Caki2 (cell line): ENCODE measurements at regions not wholly inside any gene's neighbourhood (a gene's known extent, or its start where the extent isn't known, plus 50 kb on each side); places are given as distances from the start of the nearest gene placed in this dataset.
A peak's percentile ranks its signal among the peaks of the same experiment; 100 is the strongest.
"Not testable (repeated sequence)": the region's sequence is repeated elsewhere in the genome, so short reads cannot be mapped to it uniquely, and the experiment has no call there.

ENCODE experiments used
- DNase-seq: peaks from one replicate; pipeline ENCODE4 v3.0.0-alpha.2; 2015; ENCODE audit warnings: low read depth
- in situ Hi-C: cut with HindIII; loops from 2 replicates; pipeline ENCODE4 v1.10.0; 2016; ENCODE audit warnings: low sequenced_read_pairs, low pct_unique_long_range_greater_than_20kb, mixed read lengths

DNA sequence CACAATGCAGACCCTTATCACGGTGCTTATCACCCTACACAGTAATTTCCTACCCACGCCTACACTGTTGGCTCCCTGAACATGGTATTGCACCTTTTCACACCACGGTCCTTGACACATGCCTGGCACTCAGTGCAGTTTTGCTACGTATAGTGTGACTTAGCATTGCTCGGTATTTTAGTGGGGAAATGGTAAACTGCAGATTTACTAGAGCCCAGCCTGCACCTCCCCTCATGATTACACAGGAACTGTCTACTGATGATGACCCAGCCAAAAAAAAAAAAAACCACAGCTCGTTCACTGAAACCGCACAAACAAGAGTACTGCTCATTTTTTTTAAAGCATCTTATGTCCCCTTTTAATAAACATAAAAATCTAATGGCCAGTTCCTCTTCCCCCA lies 124.2 kb upstream of the ZNF746 start:
- peak; percentile 44 for DNase-seq
- in situ Hi-C loops: no loop called here

DNA sequence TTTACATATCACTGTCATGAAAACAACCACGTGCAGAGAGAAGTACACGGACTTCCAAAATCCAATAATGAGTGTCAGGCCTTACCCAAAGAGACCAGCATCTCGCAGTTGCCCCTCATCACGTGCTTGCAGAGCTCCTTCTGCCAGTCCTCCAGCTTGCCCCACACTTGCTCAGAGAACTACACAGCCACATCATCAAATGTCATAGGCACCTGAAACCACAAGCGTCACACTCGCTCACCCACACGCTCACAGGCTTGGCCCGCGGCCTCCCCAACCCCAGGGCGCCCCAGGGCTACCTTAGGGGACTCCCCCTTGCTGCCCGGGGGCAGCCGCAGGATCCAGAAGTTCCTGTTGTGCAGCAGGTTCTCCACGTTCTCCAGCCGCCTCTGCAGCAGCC lies 123.4 kb upstream of the ZNF746 start:
- in situ Hi-C loops: no loop called here
- DNase-seq: no peak

DNA sequence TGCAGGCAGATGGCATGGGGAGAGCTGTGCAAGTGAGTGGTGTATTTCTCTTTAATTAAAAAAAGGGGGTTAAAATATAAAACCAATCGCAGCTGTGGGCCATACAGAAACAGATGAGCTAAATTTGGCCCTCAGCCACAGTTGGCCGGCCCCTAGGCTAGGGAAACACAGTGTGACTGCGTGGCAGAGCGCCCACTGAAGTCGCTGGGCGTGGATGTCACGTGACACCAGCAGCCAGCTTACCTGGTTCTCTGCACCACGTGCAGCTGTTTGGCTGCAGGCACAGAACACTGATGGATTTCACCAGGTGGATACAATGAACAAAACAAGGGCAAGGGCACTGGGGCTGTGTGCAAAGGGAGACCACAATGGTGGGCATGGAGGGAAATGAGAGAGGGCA lies 119.3 kb upstream of the ZNF746 start:
- DNase-seq: no peak
- in situ Hi-C loops: no loop called here

DNA sequence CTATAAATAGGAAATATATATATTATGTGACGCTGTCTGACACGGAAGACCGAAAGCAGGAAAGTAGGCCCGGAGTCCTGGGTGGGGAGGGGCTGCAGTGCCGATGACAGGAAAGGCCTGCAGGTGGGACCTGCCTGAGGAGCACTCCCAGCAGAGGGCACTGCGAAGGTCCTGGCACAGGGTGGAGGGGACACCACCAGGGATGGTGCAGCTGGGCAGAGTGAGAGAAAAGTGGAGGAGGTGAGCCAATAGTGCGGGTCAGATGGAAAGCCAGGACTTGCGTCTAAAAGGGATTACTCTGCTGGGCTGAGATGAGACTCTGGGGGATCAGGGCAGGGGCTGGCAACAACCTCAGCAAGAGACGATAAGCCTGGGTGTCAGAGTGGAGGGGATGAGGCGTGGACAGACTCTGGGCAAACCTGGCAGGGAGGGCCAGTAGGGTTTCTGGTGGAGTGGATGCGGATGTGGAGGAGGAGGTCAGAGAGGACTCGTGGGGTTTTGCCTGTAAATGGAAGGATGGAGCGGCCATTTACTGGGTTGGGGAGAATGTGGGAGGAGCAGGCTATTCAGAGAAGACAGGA lies 118.2 kb upstream of the ZNF746 start:
- in situ Hi-C loops: no loop called here

DNA sequence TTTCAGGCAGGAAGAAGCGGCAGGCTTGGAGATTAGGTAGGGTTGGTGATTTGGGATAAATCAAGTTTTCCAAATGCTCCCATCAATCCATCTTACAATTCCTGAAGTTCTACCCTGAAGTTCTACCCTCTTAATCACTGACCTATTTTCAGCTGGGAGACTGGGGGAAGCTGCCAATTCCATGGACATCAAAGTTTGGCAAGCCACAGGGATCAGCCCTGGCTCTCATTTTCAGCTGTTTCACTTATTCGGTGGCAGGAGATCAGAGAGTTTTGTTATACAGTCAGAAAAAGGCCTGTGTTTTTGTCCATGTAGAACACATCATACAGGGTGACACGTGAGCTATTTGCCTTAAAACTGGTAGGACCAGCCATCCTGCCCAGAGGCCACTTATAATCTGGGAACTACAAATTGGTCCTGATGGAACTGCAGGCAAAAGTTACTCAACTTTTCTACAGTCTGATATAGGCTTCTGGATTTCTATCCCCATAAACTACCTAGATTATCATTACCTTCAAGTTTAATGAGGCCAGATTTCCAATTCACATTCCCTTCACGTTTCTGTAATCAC lies 112.9 kb upstream of the ZNF746 start:
- in situ Hi-C loops: no loop called here
- DNase-seq: no peak

More for the DNA sequence above, 118.2 kb upstream of the ZNF746 start:
- DNase-seq: no peak

DNA sequence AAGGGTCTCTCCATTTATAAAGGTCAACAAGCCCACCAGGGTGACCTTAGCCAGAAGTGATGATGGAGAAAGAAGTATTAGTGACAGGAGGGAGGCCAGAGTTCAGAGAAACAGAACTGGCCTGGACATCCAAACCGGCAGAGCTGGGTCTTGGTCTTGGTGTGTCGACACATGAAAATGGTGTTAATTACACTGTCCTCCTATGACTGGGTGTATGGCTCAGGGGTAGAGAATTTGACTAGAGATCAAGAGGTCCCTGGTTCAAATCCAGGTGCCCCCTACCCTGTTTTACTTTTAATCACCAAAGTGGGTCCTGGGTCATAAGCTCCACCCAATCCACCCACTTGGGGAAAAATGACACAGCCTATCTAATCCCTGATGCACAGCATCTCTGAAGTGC lies 110.6 kb upstream of the ZNF746 start:
- no peak for DNase-seq
- in situ Hi-C loops: no loop called here

DNA sequence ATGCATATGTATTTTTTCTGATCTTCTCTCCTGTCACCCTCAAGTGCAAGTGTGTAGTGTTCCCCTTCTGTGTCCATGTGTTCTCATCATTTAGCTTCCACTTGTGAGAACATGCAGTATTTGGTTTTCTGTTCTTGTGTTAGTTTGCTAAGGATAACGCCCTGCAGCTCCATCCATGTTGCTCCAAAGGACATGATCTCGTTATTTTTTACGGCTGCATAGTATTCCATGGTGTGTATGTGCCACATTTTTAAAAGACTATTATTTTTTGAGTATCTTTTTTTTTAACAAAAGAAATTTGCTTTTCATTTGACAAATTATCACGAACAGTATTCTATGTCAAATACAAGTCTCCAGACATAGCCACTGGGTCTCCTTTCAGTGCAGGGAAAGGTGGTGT lies 110.1 kb upstream of the ZNF746 start:
- in situ Hi-C loops: no loop called here
- no peak for DNase-seq

DNA sequence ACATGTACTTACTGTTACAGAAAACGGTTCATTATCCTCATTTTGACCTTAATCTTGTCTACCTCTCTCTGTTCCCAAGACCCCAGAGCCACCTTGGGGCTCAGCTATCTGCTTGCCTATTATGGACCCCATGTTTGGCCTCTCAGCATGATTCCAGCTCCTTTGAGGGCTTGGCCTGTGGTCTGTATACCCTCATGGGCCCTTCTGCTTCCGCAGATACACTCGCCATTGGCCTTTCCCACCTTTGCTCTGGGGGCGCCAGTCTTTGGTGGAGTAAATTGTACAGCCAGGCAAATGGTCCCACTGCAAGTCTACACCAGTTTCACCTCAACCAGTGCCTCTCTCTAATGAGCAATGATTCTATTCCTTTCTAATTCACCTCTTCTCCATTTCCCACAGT lies 109.2 kb upstream of the ZNF746 start:
- in situ Hi-C loops: no loop called here
- no peak for DNase-seq

DNA sequence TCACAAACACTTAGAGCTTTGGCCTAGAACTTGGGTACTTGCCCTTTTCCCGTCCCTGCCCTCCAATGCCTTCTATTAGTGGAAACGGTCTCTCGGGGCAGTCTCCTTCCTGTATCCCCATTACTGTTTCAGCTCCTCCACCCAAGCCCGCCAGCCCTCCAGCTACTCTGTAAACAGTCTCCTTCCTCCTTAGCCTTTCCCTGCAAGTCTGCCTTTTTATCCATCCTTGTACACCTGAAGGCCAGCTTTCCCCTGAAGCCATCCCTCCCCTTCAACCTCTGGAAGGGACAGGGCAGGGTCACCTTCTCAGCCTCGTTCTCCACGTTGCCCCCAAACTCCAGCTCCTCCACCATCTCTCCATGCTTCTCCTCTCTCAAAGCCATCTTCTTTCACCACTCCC lies 108.1 kb upstream of the ZNF746 start:
- in situ Hi-C loops: no loop called here

DNA sequence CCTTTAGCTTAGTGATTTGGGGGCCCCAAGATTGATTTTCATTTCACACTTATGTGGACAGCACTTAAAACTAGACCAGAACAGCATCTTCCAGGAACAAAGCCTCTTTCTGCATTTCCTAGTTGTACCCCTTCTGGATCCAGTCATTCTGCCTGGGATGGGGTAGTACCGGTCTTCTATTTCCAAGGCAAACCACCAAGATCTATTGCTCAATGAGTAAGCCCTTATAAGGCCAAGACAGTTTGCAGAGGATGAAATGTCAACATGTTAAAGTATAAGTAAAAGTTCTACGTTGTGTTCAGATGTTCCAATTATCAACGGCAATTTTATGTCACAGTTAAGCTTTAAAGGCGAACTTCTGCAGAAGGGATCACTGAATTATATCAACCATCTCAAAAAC lies 106.9 kb upstream of the ZNF746 start:
- DNase-seq: no peak
- in situ Hi-C loops: no loop called here

More for the DNA sequence above, 108.1 kb upstream of the ZNF746 start:
- DNase-seq: no peak

DNA sequence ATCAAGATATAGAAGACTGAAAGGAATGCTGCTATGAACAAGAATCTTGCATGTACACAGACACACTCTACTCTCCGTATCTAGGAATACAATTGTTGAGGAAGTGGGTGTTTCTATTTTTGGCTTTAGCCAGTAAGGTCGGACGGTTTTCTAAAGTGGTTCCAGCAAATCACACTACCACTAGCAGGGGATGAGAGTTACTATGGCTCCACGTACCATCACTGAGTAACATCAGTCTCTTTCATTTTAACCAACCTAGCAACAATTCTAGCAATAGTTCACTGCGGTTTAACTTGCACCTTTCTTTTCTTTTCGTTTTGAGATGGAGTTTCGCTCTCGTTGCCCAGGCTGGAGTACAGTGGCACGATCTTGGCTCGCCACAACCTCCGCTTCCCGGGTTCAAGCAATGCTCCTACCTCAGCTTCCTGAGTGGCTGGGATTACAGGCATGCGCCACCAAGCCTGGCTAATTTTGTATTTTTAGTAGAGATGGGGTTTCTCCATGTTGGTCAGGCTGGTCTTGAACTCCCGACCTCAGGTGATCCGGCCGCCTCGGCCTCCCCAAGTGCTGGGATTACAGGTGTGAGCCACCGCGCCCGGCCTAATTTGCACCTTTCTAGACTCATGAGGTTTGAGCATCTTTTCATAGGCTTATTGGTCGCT lies 103.2 kb upstream of the ZNF746 start:
- DNase-seq, in situ Hi-C loops: not testable (repeated sequence)

DNA sequence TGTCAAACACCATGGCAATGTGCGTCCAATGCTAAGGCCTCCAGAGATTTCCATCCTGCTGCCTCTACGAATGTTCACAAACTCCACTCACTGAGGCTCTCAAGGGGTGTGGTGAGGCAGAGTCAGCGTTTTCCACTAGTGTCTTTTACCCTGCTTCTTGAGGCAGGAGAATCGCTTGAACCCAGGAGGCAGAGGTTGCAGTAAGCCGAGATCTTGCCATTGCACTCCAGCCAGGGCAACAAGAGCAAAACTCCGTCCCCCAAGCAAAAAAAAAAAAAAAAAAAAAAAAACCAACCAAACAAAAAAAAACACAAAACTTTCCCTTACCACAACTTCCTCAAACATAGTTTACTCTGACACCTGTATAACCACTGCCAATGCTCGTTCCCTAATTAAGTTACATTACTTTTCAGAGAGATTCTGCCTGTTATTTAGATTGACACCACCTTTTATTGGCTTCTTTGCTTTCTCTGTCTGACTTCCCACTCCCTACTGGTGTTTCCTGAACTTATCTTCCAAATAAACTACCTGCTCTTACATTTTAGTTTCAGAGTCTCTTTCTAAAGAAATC lies 102.1 kb upstream of the ZNF746 start:
- in situ Hi-C loops: no loop called here
- no peak for DNase-seq

DNA sequence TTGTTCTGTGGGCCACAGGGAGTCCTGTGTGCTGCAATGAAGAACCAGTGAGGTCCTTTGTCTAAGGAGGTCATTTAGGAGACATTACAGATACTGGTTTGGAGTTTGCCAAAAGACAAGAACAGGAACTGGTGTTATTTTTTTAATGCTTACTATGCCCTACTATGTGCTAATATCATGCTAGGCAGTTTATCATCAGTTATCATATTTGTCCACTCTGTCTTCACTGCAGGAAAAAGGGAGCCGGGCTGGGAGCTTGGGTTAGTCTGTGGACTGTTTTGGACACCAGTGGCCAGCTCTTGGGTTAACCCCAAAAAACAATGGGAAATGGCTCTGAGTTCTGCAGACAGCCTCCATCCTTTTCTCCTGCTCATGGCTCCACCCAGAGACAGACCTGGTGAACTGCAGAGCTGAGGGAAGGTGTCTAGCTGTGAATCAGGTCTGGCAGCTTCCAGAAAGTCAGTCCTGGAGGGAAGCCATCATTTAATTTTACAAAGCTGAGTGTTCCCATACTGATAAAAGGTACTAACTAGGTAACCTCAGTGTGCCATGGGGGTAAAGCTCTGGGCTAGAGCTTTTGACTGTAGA lies 101.2 kb upstream of the ZNF746 start:
- in situ Hi-C loops: no loop called here

DNA sequence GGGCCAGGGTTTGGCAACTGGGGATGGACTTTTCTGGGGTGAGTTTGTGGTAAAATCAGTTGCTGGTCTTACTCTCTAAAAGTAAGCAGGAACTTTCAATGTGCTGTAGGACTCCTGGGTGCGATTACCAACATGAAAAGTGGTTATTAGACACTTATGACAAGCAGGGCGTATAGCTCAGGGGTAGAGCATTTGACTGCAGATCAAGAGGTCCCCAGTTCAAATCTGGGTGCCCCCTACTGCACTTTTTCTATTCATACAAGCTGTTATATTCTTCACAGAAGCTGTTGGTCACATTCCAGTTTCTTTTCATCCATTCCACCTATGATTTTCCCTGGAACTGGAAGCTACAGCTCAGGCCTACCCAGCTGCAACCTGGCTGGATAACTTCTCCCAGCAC lies 100.2 kb upstream of the ZNF746 start:
- in situ Hi-C loops, DNase-seq: not testable (repeated sequence)

More for the DNA sequence above, 101.2 kb upstream of the ZNF746 start:
- no peak for DNase-seq

DNA sequence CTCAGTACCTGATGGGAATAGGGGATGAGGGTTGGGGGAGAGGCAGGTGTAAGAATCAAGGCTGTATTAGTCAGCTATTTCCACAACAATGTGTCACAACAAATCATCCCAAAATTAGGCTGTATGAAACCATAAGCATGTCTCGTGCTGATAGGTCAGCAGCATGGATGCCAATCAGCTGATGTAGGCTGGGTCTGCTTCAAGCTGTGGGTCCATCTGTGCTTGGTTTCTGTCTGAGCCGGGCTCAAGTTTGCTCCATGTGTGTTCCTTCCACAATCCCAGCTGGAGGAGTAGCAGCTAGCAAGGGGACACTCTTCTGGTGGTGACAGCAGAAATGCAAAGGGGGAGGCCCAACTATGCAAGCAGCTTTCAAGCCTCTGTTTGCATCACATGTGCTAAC lies 97.9 kb upstream of the ZNF746 start:
- in situ Hi-C loops: no loop called here
- DNase-seq: no peak

DNA sequence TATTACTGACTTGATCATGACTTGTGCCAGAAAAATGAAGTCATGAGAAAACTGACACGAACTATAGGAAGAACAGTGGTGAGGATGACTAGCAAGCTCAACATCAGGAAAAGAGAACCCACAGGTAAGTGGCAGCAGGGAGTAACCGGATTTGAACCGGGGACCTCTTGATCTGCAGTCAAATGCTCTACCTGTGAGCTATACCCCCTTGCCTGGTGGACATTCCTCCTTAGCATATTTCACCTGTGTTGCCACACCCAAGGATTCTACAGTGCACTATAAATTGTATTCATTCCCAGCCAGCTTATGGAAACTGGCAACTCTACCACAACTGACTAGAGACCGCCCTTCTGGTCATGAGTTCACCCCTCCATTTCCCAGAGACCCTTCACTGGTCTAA lies 97.5 kb upstream of the ZNF746 start:
- in situ Hi-C loops: no loop called here
- DNase-seq: no peak

DNA sequence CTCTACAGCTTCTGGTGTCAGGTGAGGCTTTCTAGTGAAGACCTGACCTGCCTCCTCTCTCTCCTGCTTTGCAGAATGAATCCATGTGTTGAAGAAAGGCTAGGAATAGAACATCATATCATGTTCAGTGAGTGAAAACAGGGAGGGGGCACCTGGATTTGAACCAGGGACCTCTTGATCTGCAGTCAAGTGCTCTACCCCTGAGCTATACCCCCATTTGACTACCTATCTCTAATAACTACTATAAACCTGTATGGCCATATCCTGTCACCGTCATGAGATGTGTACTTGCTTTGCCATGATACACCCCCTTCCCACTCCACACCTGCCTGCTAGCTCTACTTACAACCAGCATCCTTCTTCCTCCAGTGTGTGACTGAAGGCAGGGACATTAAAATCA lies 91.3 kb upstream of the ZNF746 start:
- in situ Hi-C loops: no loop called here
- no peak for DNase-seq

DNA sequence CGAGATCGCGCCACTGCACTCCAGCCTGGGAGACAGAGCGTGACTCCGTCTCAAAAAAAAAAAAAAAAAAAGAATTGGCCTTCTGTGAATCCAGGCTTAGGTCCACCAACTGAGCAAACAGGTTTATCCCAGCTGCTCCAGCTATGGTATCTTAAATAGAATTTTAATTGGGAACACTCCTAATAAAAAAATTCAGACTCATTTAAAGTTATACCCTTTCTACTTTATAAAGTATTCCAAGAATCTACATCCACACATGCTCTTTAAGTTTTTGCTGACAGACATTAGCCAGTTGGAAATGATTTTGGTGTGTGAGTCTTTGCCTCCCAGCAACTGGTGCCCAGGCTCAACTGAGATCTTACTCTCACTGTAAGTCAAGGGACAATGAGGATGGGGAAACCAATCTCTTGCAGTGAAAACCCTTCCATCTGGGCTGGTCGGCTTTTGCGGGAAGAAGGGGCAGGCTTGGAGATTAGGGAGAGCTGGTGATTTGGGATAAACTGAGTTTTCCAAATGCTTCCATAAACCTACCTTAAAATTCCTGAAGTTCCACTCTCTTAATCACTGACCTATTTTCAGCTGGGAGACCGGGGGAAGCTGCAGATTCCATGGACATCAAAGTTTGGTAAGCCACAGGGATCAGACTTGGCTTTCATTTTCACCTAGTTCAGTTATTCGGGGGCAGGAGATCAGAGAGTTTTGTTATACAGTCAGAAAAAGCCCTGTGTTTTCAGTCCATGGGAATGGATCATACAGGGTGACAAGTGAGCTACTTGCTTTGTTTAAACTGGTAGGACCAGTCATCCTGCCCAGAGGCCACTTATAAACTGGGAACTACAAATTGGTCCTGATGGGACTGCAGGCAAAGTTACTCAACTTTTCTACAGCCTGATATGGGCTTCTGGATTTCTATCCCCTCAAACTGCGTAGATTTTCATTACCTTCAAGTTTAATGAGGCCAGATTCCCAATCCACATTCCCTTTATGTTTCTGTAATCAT lies 89.3 kb upstream of the ZNF746 start:
- in situ Hi-C loops: no loop called here
- DNase-seq: no peak
